ENCODE measurements at regions not wholly inside any gene's neighbourhood (a gene's known extent, or its start where the extent isn't known, plus 50 kb on each side); places are given as distances from the start of the nearest gene placed in this dataset.
A peak's percentile ranks its signal among the peaks of the same experiment; 100 is the strongest.

DNA sequence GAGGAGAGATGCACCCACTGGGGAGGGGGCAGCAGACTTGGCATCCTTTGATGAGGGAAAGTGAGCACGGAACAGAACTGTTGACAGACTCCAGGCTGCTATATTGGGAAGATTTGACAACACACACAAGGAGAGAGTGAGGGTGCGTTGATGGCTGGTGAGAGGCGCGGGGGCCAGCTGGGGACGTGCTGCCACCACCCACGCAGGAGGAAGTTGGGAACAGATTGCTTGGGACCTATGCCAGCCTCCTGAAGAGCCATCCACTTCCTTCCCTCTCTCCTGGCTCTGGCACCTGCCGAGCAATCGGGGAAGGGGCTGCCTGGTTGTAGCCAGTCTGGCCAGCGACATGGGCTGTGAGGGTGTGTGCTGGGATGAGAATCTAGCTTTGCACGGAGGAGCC is 223.7 kb upstream of the CSF3R start:
- Mint-ChIP-seq H3K27ac (no peak overlapping the region), H3K4me3 (no peak overlapping the region), H3K36me3 (ENCODE audit: low read depth) (no peaks in the 10 kb centered on the region), H3K4me1 (ENCODE audit: low read depth) (peaks cover 6% of the 10 kb centered on the region), H3K27me3 (peaks cover 78% of the 10 kb centered on the region), H3K9me3 (no peaks in the 10 kb centered on the region)
- Histone ChIP-seq H3K27me3 (ENCODE audit: control insufficient read depth in 1 of 2, insufficient read depth in 2 of 2, low read length in 2 of 2) (peaks cover 13 to 42% of the 10 kb centered on the region in 2 experiments), H3K36me3 (ENCODE audit: insufficient read depth, low read length) (no peaks in the 10 kb centered on the region), H3K9me3 (ENCODE audit: control insufficient read depth in 1 of 2, insufficient read depth in 1 of 2, low read length in 2 of 2) (peaks cover 0 to 3% of the 10 kb centered on the region in 2 experiments), H3K4me1 (ENCODE audit: insufficient read depth, low read length) (peaks cover 5% of the 10 kb centered on the region), H3K27ac (ENCODE audit: low read depth in 1 of 2, low read length in 2 of 2) (no peak overlapping the region), H3K4me3 (ENCODE audit: low read length) (no peak overlapping the region)
- DNase-seq (no peak), ATAC-seq (ENCODE audit: poor library complexity) (no peak)
- ChIA-PET POLR2A (no interaction called here), CTCF (no interaction called here)
- intact Hi-C loops (cut with DNase I, micrococcal nuclease): no loop called here
- TF ChIP-seq, protein P1, sequence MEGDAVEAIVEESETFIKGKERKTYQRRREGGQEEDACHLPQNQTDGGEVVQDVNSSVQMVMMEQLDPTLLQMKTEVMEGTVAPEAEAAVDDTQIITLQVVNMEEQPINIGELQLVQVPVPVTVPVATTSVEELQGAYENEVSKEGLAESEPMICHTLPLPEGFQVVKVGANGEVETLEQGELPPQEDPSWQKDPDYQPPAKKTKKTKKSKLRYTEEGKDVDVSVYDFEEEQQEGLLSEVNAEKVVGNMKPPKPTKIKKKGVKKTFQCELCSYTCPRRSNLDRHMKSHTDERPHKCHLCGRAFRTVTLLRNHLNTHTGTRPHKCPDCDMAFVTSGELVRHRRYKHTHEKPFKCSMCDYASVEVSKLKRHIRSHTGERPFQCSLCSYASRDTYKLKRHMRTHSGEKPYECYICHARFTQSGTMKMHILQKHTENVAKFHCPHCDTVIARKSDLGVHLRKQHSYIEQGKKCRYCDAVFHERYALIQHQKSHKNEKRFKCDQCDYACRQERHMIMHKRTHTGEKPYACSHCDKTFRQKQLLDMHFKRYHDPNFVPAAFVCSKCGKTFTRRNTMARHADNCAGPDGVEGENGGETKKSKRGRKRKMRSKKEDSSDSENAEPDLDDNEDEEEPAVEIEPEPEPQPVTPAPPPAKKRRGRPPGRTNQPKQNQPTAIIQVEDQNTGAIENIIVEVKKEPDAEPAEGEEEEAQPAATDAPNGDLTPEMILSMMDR (IDR thresholded peaks at IDR 0.05): no peak

DNA sequence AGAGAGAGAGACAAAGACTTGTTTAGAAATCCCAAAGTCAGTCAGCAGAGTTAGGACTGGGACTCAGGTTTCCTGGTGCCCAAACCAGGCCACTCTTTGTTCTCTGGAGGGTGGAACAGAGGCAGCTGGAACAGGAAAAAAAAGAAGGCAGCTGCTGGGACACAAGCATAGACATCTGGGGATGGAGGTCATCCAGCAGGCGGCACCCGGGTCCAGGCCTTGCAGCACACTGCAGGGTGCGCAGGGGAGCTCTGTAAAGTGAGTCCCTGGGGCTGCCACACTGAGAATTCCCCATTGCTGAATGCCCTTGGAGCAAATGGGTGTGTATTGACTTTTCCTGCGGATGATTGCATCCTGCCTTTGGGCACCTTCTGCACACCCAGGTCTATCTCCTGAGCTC is 222.9 kb upstream of the CSF3R start:
- H3K9me3 Mint-ChIP-seq: no peaks in the 10 kb centered on the region
- ATAC-seq (ENCODE audit: poor library complexity) (no peak), DNase-seq (no peak)
- H3K36me3 Mint-ChIP-seq (ENCODE audit: low read depth): no peaks in the 10 kb centered on the region
- H3K4me3 Mint-ChIP-seq: no peak overlapping the region
- peaks cover 0 to 3% of the 10 kb centered on the region in 2 experiments for H3K9me3 ChIP-seq (ENCODE audit: control insufficient read depth in 1 of 2, insufficient read depth in 1 of 2, low read length in 2 of 2)
- H3K27me3 Mint-ChIP-seq: peaks cover 77% of the 10 kb centered on the region
- intact Hi-C loops (cut with DNase I, micrococcal nuclease): no loop called here
- H3K4me1 Mint-ChIP-seq (ENCODE audit: low read depth): peaks cover 6% of the 10 kb centered on the region
- H3K27me3 ChIP-seq (ENCODE audit: control insufficient read depth in 1 of 2, insufficient read depth in 2 of 2, low read length in 2 of 2): peaks cover 19 to 34% of the 10 kb centered on the region in 2 experiments
- H3K4me3 ChIP-seq (ENCODE audit: low read length): no peak overlapping the region
- no peak overlapping the region for H3K27ac ChIP-seq (ENCODE audit: low read depth in 1 of 2, low read length in 2 of 2)
- H3K4me1 ChIP-seq (ENCODE audit: insufficient read depth, low read length): peaks cover 5% of the 10 kb centered on the region
- TF ChIP-seq, protein P1 (IDR thresholded peaks at IDR 0.05): no peak
- POLR2A ChIA-PET: no interaction called here
- no peak overlapping the region for H3K27ac Mint-ChIP-seq
- no peaks in the 10 kb centered on the region for H3K36me3 ChIP-seq (ENCODE audit: insufficient read depth, low read length)
- CTCF ChIA-PET: no interaction called here

DNA sequence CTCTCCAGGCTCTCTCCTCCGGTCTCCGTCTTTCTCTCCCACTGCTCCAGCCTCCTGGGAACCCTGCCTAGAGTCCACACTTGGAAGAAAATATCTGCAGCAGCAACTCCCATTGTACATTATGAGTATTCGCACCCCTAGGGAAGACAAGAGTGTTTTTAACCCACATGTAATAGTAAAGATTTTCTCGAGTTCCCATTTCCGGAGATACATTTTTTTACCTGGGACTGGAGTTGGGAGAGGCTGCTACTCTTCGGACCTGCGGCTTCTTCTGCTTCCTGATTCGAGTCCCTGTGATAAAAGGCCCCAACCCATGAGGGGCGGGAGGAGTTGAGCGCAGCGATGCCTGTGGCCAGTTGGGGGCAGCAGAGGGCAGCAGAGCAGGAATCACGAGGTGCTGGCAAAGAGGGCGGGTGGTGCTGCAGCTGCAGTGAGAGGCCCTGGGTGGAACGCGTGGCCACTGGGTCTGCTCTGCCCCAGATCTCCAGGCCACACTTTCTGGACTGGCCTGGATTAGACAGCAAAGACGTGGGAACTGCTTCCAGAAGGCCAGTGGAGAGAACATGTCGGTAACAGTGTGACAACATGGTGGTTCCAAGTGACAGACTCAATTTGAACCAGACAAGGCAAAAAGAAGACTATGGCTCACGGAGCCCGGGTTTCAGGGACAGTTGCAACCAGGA is 221.0 kb upstream of the CSF3R start:
- no peak overlapping the region for H3K27ac Mint-ChIP-seq
- ChIA-PET CTCF (no interaction called here), POLR2A (no interaction called here)

More for the DNA sequence above, 221.0 kb upstream of the CSF3R start:
- DNase-seq (peak in 13 of 14 experiments; percentile 17 to 68 (median 29)), ATAC-seq (ENCODE audit: poor library complexity) (peak; percentile 46)
- no peaks in the 10 kb centered on the region for H3K9me3 Mint-ChIP-seq
- peaks cover 6% of the 10 kb centered on the region for H3K4me1 Mint-ChIP-seq (ENCODE audit: low read depth)
- H3K27me3 Mint-ChIP-seq: peaks cover 59% of the 10 kb centered on the region
- H3K9me3 ChIP-seq (ENCODE audit: control insufficient read depth in 1 of 2, insufficient read depth in 1 of 2, low read length in 2 of 2): no peaks in the 10 kb centered on the region
- H3K36me3 ChIP-seq (ENCODE audit: insufficient read depth, low read length): no peaks in the 10 kb centered on the region
- no peaks in the 10 kb centered on the region for H3K36me3 Mint-ChIP-seq (ENCODE audit: low read depth)
- H3K27ac ChIP-seq (ENCODE audit: low read depth in 1 of 2, low read length in 2 of 2): no peak overlapping the region
- no peak overlapping the region for H3K4me3 ChIP-seq (ENCODE audit: low read length)
- peaks cover 11 to 20% of the 10 kb centered on the region in 2 experiments for H3K27me3 ChIP-seq (ENCODE audit: control insufficient read depth in 1 of 2, insufficient read depth in 2 of 2, low read length in 2 of 2)
- H3K4me3 Mint-ChIP-seq: no peak overlapping the region
- TF ChIP-seq, protein P1 (IDR thresholded peaks at IDR 0.05): peak; percentile 57
- peaks cover 5% of the 10 kb centered on the region for H3K4me1 ChIP-seq (ENCODE audit: insufficient read depth, low read length)
- intact Hi-C loops (cut with DNase I, micrococcal nuclease): no loop called here

Data from CD4-positive, alpha-beta T cell (primary cell).